NCI-H2029 (cell line): ENCODE measurements at regions not wholly inside any gene's neighbourhood (a gene's known extent, or its start where the extent isn't known, plus 50 kb on each side); places are given as distances from the start of the nearest gene placed in this dataset.

ENCODE experiments used
- DNase-seq: peaks from one replicate; lab custom pipeline; 2025; lab: John Stamatoyannopoulos, UW

- no peak for DNase-seq
Observed at GRCh38 chr2:220279840-220280239, 652.4 kb downstream of the SLC4A3 start.

GRCh38 chr2:220280736-220281135 is 653.3 kb downstream of the SLC4A3 start:
- no peak for DNase-seq

- DNase-seq = no peak
Observed at GRCh38 chr2:220281771-220282170, 654.3 kb downstream of the SLC4A3 start.

GRCh38 chr2:220282236-220282635 is 654.8 kb downstream of the SLC4A3 start:
- no peak for DNase-seq

- no peak for DNase-seq
Observed at GRCh38 chr2:220293966-220294365, 666.5 kb downstream of the SLC4A3 start.

GRCh38 chr2:220296174-220296573 is 668.7 kb downstream of the SLC4A3 start:
- peak; percentile 14 for DNase-seq

GRCh38 chr2:220297093-220297492 is 669.7 kb downstream of the SLC4A3 start:
- no peak for DNase-seq

GRCh38 chr2:220300806-220301205 is 673.4 kb downstream of the SLC4A3 start:
- DNase-seq = no peak

- no peak for DNase-seq
Observed at GRCh38 chr2:220302756-220303155, 675.3 kb downstream of the SLC4A3 start.

- no peak for DNase-seq
Observed at GRCh38 chr2:220309215-220309614, 681.8 kb downstream of the SLC4A3 start.

- no peak for DNase-seq
Observed at GRCh38 chr2:220310451-220310861, 683.0 kb downstream of the SLC4A3 start.

GRCh38 chr2:220315098-220315823 is 687.8 kb downstream of the SLC4A3 start:
- DNase-seq = no peak

GRCh38 chr2:220318037-220318436 is 690.6 kb downstream of the SLC4A3 start:
- DNase-seq = no peak

GRCh38 chr2:220318508-220318907 is 691.1 kb downstream of the SLC4A3 start:
- DNase-seq = no peak

- DNase-seq = no peak
Observed at GRCh38 chr2:220320326-220320725, 692.9 kb downstream of the SLC4A3 start.

- no peak for DNase-seq
Observed at GRCh38 chr2:220332886-220333285, 705.5 kb downstream of the SLC4A3 start.

GRCh38 chr2:220334210-220334609 is 706.8 kb downstream of the SLC4A3 start:
- peak; percentile 47 for DNase-seq

GRCh38 chr2:220334871-220335590 is 707.6 kb downstream of the SLC4A3 start:
- DNase-seq = no peak

GRCh38 chr2:220335591-220335915 is 708.1 kb downstream of the SLC4A3 start:
- DNase-seq = no peak

GRCh38 chr2:220336771-220337170 is 709.3 kb downstream of the SLC4A3 start:
- DNase-seq = no peak

GRCh38 chr2:220337611-220338440 is 710.4 kb downstream of the SLC4A3 start:
- DNase-seq = no peak

GRCh38 chr2:220341014-220341413 is 713.6 kb downstream of the SLC4A3 start:
- no peak for DNase-seq

- DNase-seq = no peak
Observed at GRCh38 chr2:220346919-220347318, 719.5 kb downstream of the SLC4A3 start.
